ENCODE measurements at regions not wholly inside any gene's neighbourhood (a gene's known extent, or its start where the extent isn't known, plus 50 kb on each side); places are given as distances from the start of the nearest gene placed in this dataset.

- no peak for TF ChIP-seq CTCF (IDR thresholded peaks at IDR 0.05; ENCODE audit: low read length)
- TF ChIP-seq EZH2 (optimal IDR thresholded peaks at IDR 0.05; ENCODE audit: low read depth, low read length): no peak
Observed at GRCh38 chr2:2874341-2874740, 503.3 kb downstream of the EIPR1 start.

Data from MM.1S (cell line).